ENCODE measurements at regions not wholly inside any gene's neighbourhood (a gene's known extent, or its start where the extent isn't known, plus 50 kb on each side); places are given as distances from the start of the nearest gene placed in this dataset.

GRCh38 chr7:17552373-17552772 is 253.9 kb downstream of the AHR start:
- no peak for TF ChIP-seq CTCF (IDR thresholded peaks at IDR 0.05; ENCODE audit: insufficient read depth, low read depth, low read length)
- no peak for TF ChIP-seq EZH2 (IDR thresholded peaks at IDR 0.05; ENCODE audit: insufficient read depth, low read length)

All from astrocyte (in vitro differentiated cells and primary cell).